ENCODE measurements at regions not wholly inside any gene's neighbourhood (a gene's known extent, or its start where the extent isn't known, plus 50 kb on each side); places are given as distances from the start of the nearest gene placed in this dataset.
"Not testable (repeated sequence)": the region's sequence is repeated elsewhere in the genome, so short reads cannot be mapped to it uniquely, and the experiment has no call there.

GRCh38 chr4:105060628-105061027, 86.0 kb upstream of the TET2 start:
- no peak for DNase-seq

- no peak for DNase-seq
Measured at GRCh38 chr4:105061136-105061696, 85.5 kb upstream of the TET2 start.

GRCh38 chr4:105061731-105062130, 84.9 kb upstream of the TET2 start:
- no peak for DNase-seq

GRCh38 chr4:105066401-105066800, 80.3 kb upstream of the TET2 start:
- DNase-seq, result no peak

DNA sequence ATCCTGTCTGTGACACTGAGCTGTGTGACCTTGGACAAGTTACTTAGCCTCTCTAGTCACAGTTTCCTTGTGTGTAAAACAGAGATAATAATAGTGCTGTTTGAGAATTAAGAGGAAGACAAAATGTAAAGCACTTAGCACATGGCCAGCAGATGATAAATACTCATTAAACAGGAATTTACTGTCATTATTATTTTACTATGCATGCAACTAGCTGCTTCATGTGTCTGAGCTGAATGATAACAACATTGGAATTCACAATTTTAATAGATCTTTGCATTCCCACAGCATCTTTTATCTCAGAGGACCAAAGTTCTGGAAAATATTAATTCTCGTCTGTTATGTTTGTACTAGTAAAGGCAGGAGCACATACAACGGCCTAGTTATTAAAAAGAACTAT, 79.2 kb upstream of the TET2 start:
- no peak for DNase-seq

DNA sequence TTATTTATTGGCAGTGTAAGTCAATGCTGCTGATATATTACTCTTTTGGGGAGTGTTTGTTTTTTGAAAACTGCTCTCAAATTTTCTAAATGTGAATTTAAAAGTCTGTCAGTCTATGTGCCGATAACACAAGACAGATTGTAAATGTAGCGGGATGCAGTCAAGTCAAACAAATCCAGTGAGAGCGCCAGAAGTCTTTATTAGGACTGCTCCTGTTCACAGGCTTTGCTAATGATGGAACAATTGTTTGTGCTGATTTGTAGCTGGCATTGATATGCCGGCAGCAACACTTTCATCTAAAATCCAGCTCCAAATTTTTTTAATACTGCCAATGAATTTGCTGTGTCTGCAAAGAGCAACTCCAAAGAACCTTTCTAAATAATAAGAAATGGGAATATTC, 78.7 kb upstream of the TET2 start:
- DNase-seq, result no peak

- peak; percentile 10 for DNase-seq
Measured at GRCh38 chr4:105068516-105068915, 78.2 kb upstream of the TET2 start.

DNA sequence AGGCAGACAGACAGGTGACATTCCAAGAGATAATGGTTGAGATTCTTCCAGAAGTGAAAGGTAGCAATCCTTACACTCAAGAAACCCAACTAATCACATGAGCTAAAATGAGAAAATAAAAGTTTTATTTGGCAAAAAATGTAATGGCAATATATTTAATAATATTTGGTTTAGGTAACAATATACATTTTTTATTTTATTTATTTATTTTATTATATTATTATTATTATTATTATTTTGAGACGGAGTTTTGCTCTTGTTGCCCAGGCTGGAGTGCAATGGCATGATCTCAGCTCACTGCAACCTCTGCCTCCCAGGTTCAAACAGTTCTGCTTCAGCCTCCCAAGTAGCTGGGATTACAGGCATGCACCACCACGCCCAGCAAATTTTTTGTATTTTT, 74.6 kb upstream of the TET2 start:
- not testable (repeated sequence) for DNase-seq

GRCh38 chr4:105074097-105074496, 72.6 kb upstream of the TET2 start:
- DNase-seq, result no peak

GRCh38 chr4:105075045-105075444, 71.6 kb upstream of the TET2 start:
- DNase-seq, result no peak

GRCh38 chr4:105088110-105088879, 58.4 kb upstream of the TET2 start:
- peak; percentile 2 for DNase-seq

GRCh38 chr4:105092356-105092755, 54.3 kb upstream of the TET2 start:
- DNase-seq, result no peak

GRCh38 chr4:105092768-105093167, 53.9 kb upstream of the TET2 start:
- no peak for DNase-seq

DNA sequence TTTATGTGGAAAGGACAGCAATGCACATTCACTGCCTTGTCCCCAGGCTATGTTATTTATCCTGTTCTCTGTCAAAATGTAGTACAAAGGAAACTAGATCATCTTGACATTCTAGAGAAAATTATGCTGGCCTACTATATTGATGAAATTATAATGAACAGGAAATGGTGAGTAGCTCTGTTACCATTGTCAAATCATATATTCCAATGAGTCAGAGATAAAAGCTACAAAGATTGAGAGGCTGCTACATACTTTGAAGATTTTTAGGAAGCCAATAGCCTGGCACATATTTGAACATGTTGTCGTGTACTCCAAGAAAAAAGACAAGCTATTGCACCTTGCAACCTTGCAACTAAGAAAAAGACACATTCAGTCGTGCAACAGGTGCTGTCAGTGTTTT, 52.7 kb upstream of the TET2 start:
- DNase-seq, result no peak

All from NCI-H2171 treated with DMSO at 0.1 percent for 48 hours (cell line).